ENCODE measurements at regions not wholly inside any gene's neighbourhood (a gene's known extent, or its start where the extent isn't known, plus 50 kb on each side); places are given as distances from the start of the nearest gene placed in this dataset.

DNA sequence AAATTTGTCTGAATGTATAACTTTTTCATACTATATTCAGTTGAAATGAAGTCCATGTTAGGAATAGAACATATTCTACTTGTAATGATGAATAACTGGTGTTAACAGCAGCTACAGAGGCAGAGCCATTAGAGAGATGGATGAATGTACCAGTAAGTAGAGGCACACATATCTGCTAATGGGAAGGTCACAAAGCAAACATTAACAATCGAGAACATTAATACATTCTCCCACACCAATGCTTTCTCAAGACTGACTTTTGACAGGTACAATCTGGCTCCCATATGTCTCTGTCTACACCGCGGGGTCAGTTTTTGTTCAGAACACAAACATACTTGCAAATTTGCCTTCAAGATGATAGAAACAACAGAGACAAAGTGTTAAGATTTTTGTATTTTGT lies 776.0 kb upstream of the MANEA start:
- CTCF ChIA-PET = no interaction called here
- dilution Hi-C loops (cut with MboI; ENCODE audit: extremely low pct_ligation_motif_present, low sequenced_read_pairs) = no loop called here

More for the DNA sequence above, 776.0 kb upstream of the MANEA start:
- POLR2A ChIA-PET = no interaction called here
- Histone ChIP-seq H3K36me3 (ENCODE audit: control insufficient read depth in 2 of 2, extremely low read depth in 1 of 2, insufficient read depth in 2 of 2, low read length in 2 of 2) (no peaks in the 10 kb centered on the region), H2AFZ (ENCODE audit: low read depth, low read length) (no peak overlapping the region), H4K20me1 (replicated peaks; ENCODE audit: control insufficient read depth, extremely low read depth, insufficient read depth, low read length) (no peaks in the 10 kb centered on the region), H3K27me3 (ENCODE audit: control insufficient read depth in 2 of 2, insufficient read depth in 2 of 2, low read length in 2 of 2) (no peaks in the 10 kb centered on the region), H3K79me2 (ENCODE audit: control insufficient read depth, insufficient read depth, low read length) (no peaks in the 10 kb centered on the region), H3K9me1 (replicated peaks; ENCODE audit: control insufficient read depth, extremely low read depth, insufficient read depth, low read length) (no peaks in the 10 kb centered on the region), H3K9ac (replicated peaks; ENCODE audit: extremely low read depth, insufficient read depth, low read length) (no peak overlapping the region), H3K9me3 (replicated peaks; ENCODE audit: control insufficient read depth, insufficient read depth, low read length) (no peaks in the 10 kb centered on the region), H3K27ac (ENCODE audit: insufficient read depth, low read depth, low read length) (no peak overlapping the region), H3K4me3 (replicated peaks in 1 of 3; ENCODE audit: insufficient read depth in 1 of 3, low read depth in 1 of 3, low read length in 3 of 3) (no peak overlapping the region), H3K4me2 (ENCODE audit: insufficient read depth, low read length) (no peak overlapping the region), H3K4me1 (ENCODE audit: control insufficient read depth, extremely low read depth, insufficient read depth, low read length) (no peaks in the 10 kb centered on the region)
- intact Hi-C loops (cut with micrococcal nuclease) = no loop called here
- FAIRE-seq = no peak
- TF ChIP-seq MYC (IDR thresholded peaks at IDR 0.05; ENCODE audit: low read depth, low read length) (no peak), POLR2A (IDR thresholded peaks at IDR 0.05; ENCODE audit: low read depth, low read length) (no peak), JUN (IDR thresholded peaks at IDR 0.05; ENCODE audit: borderline replicate concordance, insufficient read depth, insufficient read length, low read depth) (no peak), GATA2 (IDR thresholded peaks at IDR 0.05; ENCODE audit: insufficient read depth, insufficient read length, low read depth, low read length) (no peak), EZH2 (IDR thresholded peaks at IDR 0.05; ENCODE audit: borderline replicate concordance, low read depth, low read length, severe bottlenecking) (no peak), POLR2AphosphoS5 (IDR thresholded peaks at IDR 0.05; ENCODE audit: insufficient read depth, low read depth, low read length) (no peak), FOS (IDR thresholded peaks at IDR 0.05; ENCODE audit: borderline replicate concordance, insufficient read depth, low read length) (no peak)
- TF ChIP-seq, protein P1, sequence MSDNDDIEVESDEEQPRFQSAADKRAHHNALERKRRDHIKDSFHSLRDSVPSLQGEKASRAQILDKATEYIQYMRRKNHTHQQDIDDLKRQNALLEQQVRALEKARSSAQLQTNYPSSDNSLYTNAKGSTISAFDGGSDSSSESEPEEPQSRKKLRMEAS (IDR thresholded peaks at IDR 0.05; ENCODE audit: insufficient read depth, insufficient read length) = no peak
- TF ChIP-seq, protein P2, sequence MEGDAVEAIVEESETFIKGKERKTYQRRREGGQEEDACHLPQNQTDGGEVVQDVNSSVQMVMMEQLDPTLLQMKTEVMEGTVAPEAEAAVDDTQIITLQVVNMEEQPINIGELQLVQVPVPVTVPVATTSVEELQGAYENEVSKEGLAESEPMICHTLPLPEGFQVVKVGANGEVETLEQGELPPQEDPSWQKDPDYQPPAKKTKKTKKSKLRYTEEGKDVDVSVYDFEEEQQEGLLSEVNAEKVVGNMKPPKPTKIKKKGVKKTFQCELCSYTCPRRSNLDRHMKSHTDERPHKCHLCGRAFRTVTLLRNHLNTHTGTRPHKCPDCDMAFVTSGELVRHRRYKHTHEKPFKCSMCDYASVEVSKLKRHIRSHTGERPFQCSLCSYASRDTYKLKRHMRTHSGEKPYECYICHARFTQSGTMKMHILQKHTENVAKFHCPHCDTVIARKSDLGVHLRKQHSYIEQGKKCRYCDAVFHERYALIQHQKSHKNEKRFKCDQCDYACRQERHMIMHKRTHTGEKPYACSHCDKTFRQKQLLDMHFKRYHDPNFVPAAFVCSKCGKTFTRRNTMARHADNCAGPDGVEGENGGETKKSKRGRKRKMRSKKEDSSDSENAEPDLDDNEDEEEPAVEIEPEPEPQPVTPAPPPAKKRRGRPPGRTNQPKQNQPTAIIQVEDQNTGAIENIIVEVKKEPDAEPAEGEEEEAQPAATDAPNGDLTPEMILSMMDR (IDR thresholded peaks at IDR 0.05; ENCODE audit: extremely low read depth in 1 of 2, insufficient read depth in 1 of 2, low read depth in 1 of 2, low read length in 2 of 2) = no peak
- no TSS peak for BruUV-seq (replicated peaks)
- no peak for DNase-seq (ENCODE audit: low read depth, low spot score)
